ENCODE measurements at regions not wholly inside any gene's neighbourhood (a gene's known extent, or its start where the extent isn't known, plus 50 kb on each side); places are given as distances from the start of the nearest gene placed in this dataset.
A peak's percentile ranks its signal among the peaks of the same experiment; 100 is the strongest.

- no peak for DNase-seq (ENCODE audit: low spot score in 2 of 2)
- Mint-ChIP-seq H3K4me1 (peaks cover 1% of the 10 kb centered on the region), H3K27ac (no peak overlapping the region), H3K36me3 (no peaks in the 10 kb centered on the region), H3K9me3 (no peaks in the 10 kb centered on the region), H3K27me3 (peaks cover 6% of the 10 kb centered on the region), H3K4me3 (no peak overlapping the region)
- no peak for ATAC-seq (ENCODE audit: low read depth)
These were observed 82.0 kb downstream of the FOXL3 start for GRCh38 chr7:371779-372545.

- Mint-ChIP-seq H3K27me3 (peaks cover 3% of the 10 kb centered on the region), H3K9me3 (no peaks in the 10 kb centered on the region), H3K36me3 (no peaks in the 10 kb centered on the region), H3K27ac (no peak overlapping the region), H3K4me3 (no peak overlapping the region), H3K4me1 (no peaks in the 10 kb centered on the region)
- no peak for ATAC-seq (ENCODE audit: low read depth)
- no peak for DNase-seq (ENCODE audit: low spot score in 2 of 2)
These were observed 82.6 kb downstream of the FOXL3 start for GRCh38 chr7:372546-372931.

- Mint-ChIP-seq H3K36me3 (no peaks in the 10 kb centered on the region), H3K4me1 (no peaks in the 10 kb centered on the region), H3K9me3 (no peaks in the 10 kb centered on the region), H3K4me3 (no peak overlapping the region), H3K27ac (no peak overlapping the region), H3K27me3 (peaks cover 6% of the 10 kb centered on the region)
- DNase-seq (ENCODE audit: low spot score in 2 of 2) (no peak), ATAC-seq (ENCODE audit: low read depth) (no peak)
These were observed 83.2 kb downstream of the FOXL3 start for GRCh38 chr7:372932-373791.

- peaks cover 6% of the 10 kb centered on the region for H3K27me3 Mint-ChIP-seq
- no peaks in the 10 kb centered on the region for H3K9me3 Mint-ChIP-seq
- DNase-seq (ENCODE audit: low spot score in 2 of 2) (no peak), ATAC-seq (ENCODE audit: low read depth) (no peak)
- no peaks in the 10 kb centered on the region for H3K36me3 Mint-ChIP-seq
- no peak overlapping the region for H3K27ac Mint-ChIP-seq
- H3K4me1 Mint-ChIP-seq, result no peaks in the 10 kb centered on the region
- H3K4me3 Mint-ChIP-seq, result no peak overlapping the region
These were observed 84.1 kb downstream of the FOXL3 start for GRCh38 chr7:373818-374705.

- no peaks in the 10 kb centered on the region for H3K4me1 Mint-ChIP-seq
- H3K27me3 Mint-ChIP-seq, result peaks cover 6% of the 10 kb centered on the region
- no peaks in the 10 kb centered on the region for H3K9me3 Mint-ChIP-seq
- H3K4me3 Mint-ChIP-seq, result no peak overlapping the region
- no peak overlapping the region for H3K27ac Mint-ChIP-seq
- DNase-seq (ENCODE audit: low spot score in 2 of 2) (no peak), ATAC-seq (ENCODE audit: low read depth) (no peak)
- no peaks in the 10 kb centered on the region for H3K36me3 Mint-ChIP-seq
These were observed 84.8 kb downstream of the FOXL3 start for GRCh38 chr7:374706-375311.

GRCh38 chr7:375321-375831, 85.4 kb downstream of the FOXL3 start:
- Mint-ChIP-seq H3K36me3 (no peaks in the 10 kb centered on the region), H3K27me3 (peaks cover 8% of the 10 kb centered on the region), H3K27ac (no peak overlapping the region), H3K4me1 (peaks cover 3% of the 10 kb centered on the region), H3K9me3 (no peaks in the 10 kb centered on the region), H3K4me3 (no peak overlapping the region)
- no peak for ATAC-seq (ENCODE audit: low read depth)
- no peak for DNase-seq (ENCODE audit: low spot score in 2 of 2)

GRCh38 chr7:375901-376305, 85.9 kb downstream of the FOXL3 start:
- Mint-ChIP-seq H3K36me3 (no peaks in the 10 kb centered on the region), H3K9me3 (no peaks in the 10 kb centered on the region), H3K4me1 (peaks cover 5% of the 10 kb centered on the region), H3K27ac (no peak overlapping the region), H3K27me3 (peaks cover 8% of the 10 kb centered on the region), H3K4me3 (no peak overlapping the region)
- DNase-seq (ENCODE audit: low spot score in 2 of 2), result no peak
- ATAC-seq (ENCODE audit: low read depth), result no peak

- Mint-ChIP-seq H3K9me3 (no peaks in the 10 kb centered on the region), H3K27me3 (peaks cover 9% of the 10 kb centered on the region), H3K4me1 (peaks cover 10% of the 10 kb centered on the region), H3K27ac (no peak overlapping the region), H3K36me3 (no peaks in the 10 kb centered on the region), H3K4me3 (no peak overlapping the region)
- ATAC-seq (ENCODE audit: low read depth), result no peak
- no peak for DNase-seq (ENCODE audit: low spot score in 2 of 2)
These were observed 86.5 kb downstream of the FOXL3 start for GRCh38 chr7:376306-377079.

GRCh38 chr7:377080-378040, 87.4 kb downstream of the FOXL3 start:
- H3K27ac Mint-ChIP-seq, result no peak overlapping the region
- H3K27me3 Mint-ChIP-seq, result peaks cover 8% of the 10 kb centered on the region
- no peak overlapping the region for H3K4me3 Mint-ChIP-seq
- H3K4me1 Mint-ChIP-seq, result peaks cover 17% of the 10 kb centered on the region
- ATAC-seq (ENCODE audit: low read depth), result no peak
- no peak for DNase-seq (ENCODE audit: low spot score in 2 of 2)
- H3K9me3 Mint-ChIP-seq, result no peaks in the 10 kb centered on the region
- H3K36me3 Mint-ChIP-seq, result peaks cover 3% of the 10 kb centered on the region

GRCh38 chr7:378041-378420, 88.1 kb downstream of the FOXL3 start:
- H3K4me3 Mint-ChIP-seq, result no peak overlapping the region
- no peak for DNase-seq (ENCODE audit: low spot score in 2 of 2)

GRCh38 chr7:378551-379455, 88.8 kb downstream of the FOXL3 start:
- ATAC-seq (ENCODE audit: low read depth), result peak; percentile 6
- no peak overlapping the region for H3K27ac Mint-ChIP-seq
- no peak for DNase-seq (ENCODE audit: low spot score in 2 of 2)
- peaks cover 3% of the 10 kb centered on the region for H3K36me3 Mint-ChIP-seq
- peak overlapping the region; percentile 70 for H3K4me3 Mint-ChIP-seq
- H3K27me3 Mint-ChIP-seq, result peaks cover 8% of the 10 kb centered on the region
- H3K9me3 Mint-ChIP-seq, result peaks cover under 1% of the 10 kb centered on the region
- H3K4me1 Mint-ChIP-seq, result peaks cover 17% of the 10 kb centered on the region

More at GRCh38 chr7:378041-378420, 88.1 kb downstream of the FOXL3 start:
- Mint-ChIP-seq H3K4me1 (peaks cover 17% of the 10 kb centered on the region), H3K27me3 (peaks cover 8% of the 10 kb centered on the region), H3K27ac (no peak overlapping the region), H3K36me3 (peaks cover 3% of the 10 kb centered on the region), H3K9me3 (no peaks in the 10 kb centered on the region)
- ATAC-seq (ENCODE audit: low read depth), result no peak

Data from memory B cell (primary cell).